Neural progenitor cell (in vitro differentiated cells): ENCODE measurements at regions not wholly inside any gene's neighbourhood (a gene's known extent, or its start where the extent isn't known, plus 50 kb on each side); places are given as distances from the start of the nearest gene placed in this dataset.

Experiments
- DNase-seq: peaks from one replicate; pipeline ENCODE4 v3.0.0-alpha.2; 2016; ENCODE audit warnings: low spot score
- H2AFZ ChIP-seq: fragments of 200-600 bp; sonication (generic); replicated peaks from 2 replicates; pipeline ENCODE4 v1.6.1; 2016; ENCODE audit warnings: antibody characterized with exemption
- H3F3A ChIP-seq: fragments of 200-600 bp; sonication (generic); 2 replicates; pipeline ENCODE4 v1.6.1; 2016; ENCODE audit warnings: antibody characterized with exemption, low read depth
- H3K27ac ChIP-seq: fragments of 200-600 bp; sonication (generic); 2 replicates; pipeline ENCODE4 v1.5.1; 2016; ENCODE audit warnings: mild to moderate bottlenecking
- H3K27me3 ChIP-seq: fragments of 200-600 bp; sonication (generic); 2 replicates; pipeline ENCODE4 v1.6.1; 2016; ENCODE audit warnings: mild to moderate bottlenecking, moderate library complexity
- H3K36me3 ChIP-seq: fragments of 200-600 bp; sonication (generic); 2 replicates; pipeline ENCODE4 v1.5.1; 2016
- H3K4me1 ChIP-seq: fragments of 200-600 bp; sonication (generic); 2 replicates; pipeline ENCODE4 v1.6.1; 2016; ENCODE audit warnings: mixed run types
- H3K4me2 ChIP-seq: fragments of 200-600 bp; sonication (generic); 2 replicates; pipeline ENCODE4 v1.6.1; 2016
- H3K4me3 ChIP-seq: fragments of 200-600 bp; sonication (generic); 2 replicates; pipeline ENCODE4 v1.5.1; 2016
- H3K79me2 ChIP-seq: fragments of 200-600 bp; sonication (generic); 2 replicates; pipeline ENCODE4 v1.6.1; 2016; ENCODE audit warnings: low read depth
- H3K9ac ChIP-seq: fragments of 200-600 bp; sonication (generic); 2 replicates; pipeline ENCODE4 v1.6.1; 2016
- H3K9me3 ChIP-seq: fragments of 200-600 bp; sonication (generic); 2 replicates; pipeline ENCODE4 v1.5.1; 2016; ENCODE audit warnings: low read depth
- H4K20me1 ChIP-seq: fragments of 200-600 bp; sonication (generic); 2 replicates; pipeline ENCODE4 v1.6.1; 2016; ENCODE audit warnings: low read depth
- H3K27ac Mint-ChIP-seq: 3 replicates; pipeline ENCODE4 v1.8.0; 2021; ENCODE audit warnings: mixed read lengths
- H3K27me3 Mint-ChIP-seq: 2 replicates; pipeline ENCODE4 v1.8.0; 2022; ENCODE audit warnings: low read depth, mild to moderate bottlenecking, inconsistent platforms, moderate library complexity, mixed read lengths; ENCODE audit not compliant: insufficient read depth
- H3K36me3 Mint-ChIP-seq: 3 replicates; pipeline ENCODE4 v1.8.0; 2021; ENCODE audit warnings: mixed read lengths
- H3K4me1 Mint-ChIP-seq: 3 replicates; pipeline ENCODE4 v1.8.0; 2021; ENCODE audit warnings: mixed read lengths
- H3K4me3 Mint-ChIP-seq: 3 replicates; pipeline ENCODE4 v1.8.0; 2021; ENCODE audit warnings: mild to moderate bottlenecking, moderate library complexity, mixed read lengths
- H3K9me3 Mint-ChIP-seq: 3 replicates; pipeline ENCODE4 v1.8.0; 2020; ENCODE audit warnings: mixed read lengths
- CTCF ChIP-seq: fragments of 200-600 bp; sonication (generic); IDR thresholded peaks from 2 replicates; pipeline ENCODE4 v1.5.1; 2017; ENCODE audit warnings: antibody characterized with exemption, mild to moderate bottlenecking
- EZH2 ChIP-seq: fragments of 200-600 bp; sonication (generic); IDR thresholded peaks from 2 replicates; pipeline ENCODE4 v1.6.1; 2017; ENCODE audit warnings: antibody characterized with exemption, mild to moderate bottlenecking, moderate library complexity
- EZH2phosphoT487 ChIP-seq: fragments of 200-600 bp; sonication (generic); IDR thresholded peaks from 2 replicates; pipeline ENCODE4 v1.6.1; 2017; ENCODE audit warnings: antibody characterized with exemption

GRCh38 chr17:55584861-55585260 is 73.6 kb upstream of the SMIM36 start:
- H3K9me3 ChIP-seq = no peaks in the 10 kb centered on the region
- H3K36me3 Mint-ChIP-seq = no peaks in the 10 kb centered on the region
- H3K79me2 ChIP-seq = no peaks in the 10 kb centered on the region
- H3F3A ChIP-seq = no peaks in the 10 kb centered on the region
- no peak overlapping the region for H3K4me2 ChIP-seq
- no peak for DNase-seq
- no peaks in the 10 kb centered on the region for H3K36me3 ChIP-seq
- H3K27me3 ChIP-seq = no peaks in the 10 kb centered on the region
- no peaks in the 10 kb centered on the region for H4K20me1 ChIP-seq
- no peaks in the 10 kb centered on the region for H3K4me1 ChIP-seq
- TF ChIP-seq EZH2phosphoT487 (no peak), CTCF (no peak), EZH2 (no peak)
- H3K4me3 ChIP-seq = no peak overlapping the region
- no peak overlapping the region for H3K9ac ChIP-seq
- no peak overlapping the region for H2AFZ ChIP-seq
- H3K27me3 Mint-ChIP-seq = peaks cover 2% of the 10 kb centered on the region
- H3K27ac ChIP-seq = no peak overlapping the region
- no peak overlapping the region for H3K4me3 Mint-ChIP-seq
- no peak overlapping the region for H3K27ac Mint-ChIP-seq
- H3K9me3 Mint-ChIP-seq = no peaks in the 10 kb centered on the region
- no peaks in the 10 kb centered on the region for H3K4me1 Mint-ChIP-seq

GRCh38 chr17:55584055-55584685 is 72.9 kb upstream of the SMIM36 start:
- Histone ChIP-seq H3K4me2 (no peak overlapping the region), H3K9ac (no peak overlapping the region), H3F3A (no peaks in the 10 kb centered on the region), H3K36me3 (no peaks in the 10 kb centered on the region), H3K27ac (no peak overlapping the region), H3K4me3 (no peak overlapping the region), H3K4me1 (no peaks in the 10 kb centered on the region), H4K20me1 (no peaks in the 10 kb centered on the region), H3K9me3 (no peaks in the 10 kb centered on the region), H3K79me2 (no peaks in the 10 kb centered on the region), H2AFZ (no peak overlapping the region), H3K27me3 (no peaks in the 10 kb centered on the region)
- TF ChIP-seq CTCF (no peak), EZH2phosphoT487 (no peak), EZH2 (no peak)
- Mint-ChIP-seq H3K27me3 (peaks cover 2% of the 10 kb centered on the region), H3K36me3 (no peaks in the 10 kb centered on the region), H3K4me1 (no peaks in the 10 kb centered on the region), H3K9me3 (no peaks in the 10 kb centered on the region), H3K4me3 (no peak overlapping the region), H3K27ac (no peak overlapping the region)
- no peak for DNase-seq

- Histone ChIP-seq H3K27me3 (no peaks in the 10 kb centered on the region), H3K4me1 (no peaks in the 10 kb centered on the region), H3K36me3 (no peaks in the 10 kb centered on the region), H3F3A (no peaks in the 10 kb centered on the region), H3K9ac (no peak overlapping the region), H2AFZ (no peak overlapping the region), H3K79me2 (no peaks in the 10 kb centered on the region), H3K4me3 (no peak overlapping the region), H3K9me3 (no peaks in the 10 kb centered on the region), H3K27ac (no peak overlapping the region), H3K4me2 (no peak overlapping the region), H4K20me1 (no peaks in the 10 kb centered on the region)
- DNase-seq = no peak
- no peaks in the 10 kb centered on the region for H3K4me1 Mint-ChIP-seq
- no peak overlapping the region for H3K4me3 Mint-ChIP-seq
- peaks cover 2% of the 10 kb centered on the region for H3K27me3 Mint-ChIP-seq
- H3K9me3 Mint-ChIP-seq = no peaks in the 10 kb centered on the region
- no peaks in the 10 kb centered on the region for H3K36me3 Mint-ChIP-seq
- H3K27ac Mint-ChIP-seq = no peak overlapping the region
- TF ChIP-seq EZH2phosphoT487 = no peak
- TF ChIP-seq CTCF = no peak
- TF ChIP-seq EZH2 = no peak
Observed at GRCh38 chr17:55582897-55583296, 71.6 kb upstream of the SMIM36 start.
